GM19025 (cell line): ENCODE measurements at regions not wholly inside any gene's neighbourhood (a gene's known extent, or its start where the extent isn't known, plus 50 kb on each side); places are given as distances from the start of the nearest gene placed in this dataset.

ENCODE experiments used
- ATAC-seq: cut with Tn5 transposase; IDR thresholded peaks from one replicate; pipeline ENCODE4 v1.9.1; 2021; ENCODE audit warnings: mild to moderate bottlenecking, low read depth, moderate library complexity; ENCODE audit not compliant: unreplicated experiment

DNA sequence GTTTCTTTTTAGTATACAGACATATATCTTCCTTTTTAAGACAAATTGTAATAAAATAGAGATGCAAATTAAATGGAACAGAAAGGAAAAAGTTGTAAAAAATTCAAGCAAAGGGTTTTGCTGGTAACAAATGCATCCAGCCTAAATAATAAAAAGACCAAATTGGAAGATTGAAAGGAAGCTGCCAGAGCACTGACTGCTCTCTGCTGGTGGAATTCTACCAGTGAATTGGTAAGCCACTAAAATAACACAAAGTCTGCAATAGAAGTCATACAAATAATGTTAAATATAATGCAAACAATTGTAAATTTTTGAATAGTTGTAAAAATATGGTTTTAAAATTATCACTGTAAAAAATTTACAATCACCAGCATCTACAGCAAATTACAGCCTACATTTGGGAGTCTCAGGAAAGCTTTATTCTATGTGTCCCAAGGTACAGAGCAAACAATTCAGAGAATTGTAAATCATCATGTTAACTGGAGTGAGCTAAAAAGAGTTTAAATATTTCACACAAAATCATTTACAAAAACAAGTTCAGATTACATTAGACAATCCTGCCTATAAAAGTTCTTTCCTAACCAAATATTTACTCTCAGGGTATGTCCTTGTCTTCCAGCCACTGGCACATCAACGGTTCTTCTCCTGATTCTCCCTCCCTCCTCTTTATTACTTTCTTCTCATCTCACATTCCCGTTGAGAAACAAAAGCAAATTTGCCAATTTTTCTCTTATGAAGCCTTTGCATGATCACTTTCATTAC lies 1322.5 kb downstream of the PCDH7 start:
- ATAC-seq: no peak

DNA sequence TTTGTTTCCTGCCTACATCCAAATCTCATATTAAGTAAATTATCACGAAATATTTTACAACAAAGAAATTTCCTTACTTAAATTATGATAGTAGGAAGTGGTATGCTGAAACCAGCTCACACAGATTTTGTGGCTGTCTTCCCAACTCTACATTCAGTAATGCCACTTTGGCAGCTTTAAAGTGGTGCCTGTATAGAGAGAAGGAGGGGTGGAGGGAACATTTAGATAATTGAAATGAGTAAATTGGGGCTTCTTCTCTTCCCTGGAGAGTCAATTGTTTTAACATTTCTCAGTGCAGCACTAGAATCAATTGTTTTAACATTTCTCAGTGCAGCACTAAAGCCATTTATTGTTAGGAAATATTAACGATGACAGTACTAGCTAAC lies 1323.1 kb downstream of the PCDH7 start:
- ATAC-seq: no peak

DNA sequence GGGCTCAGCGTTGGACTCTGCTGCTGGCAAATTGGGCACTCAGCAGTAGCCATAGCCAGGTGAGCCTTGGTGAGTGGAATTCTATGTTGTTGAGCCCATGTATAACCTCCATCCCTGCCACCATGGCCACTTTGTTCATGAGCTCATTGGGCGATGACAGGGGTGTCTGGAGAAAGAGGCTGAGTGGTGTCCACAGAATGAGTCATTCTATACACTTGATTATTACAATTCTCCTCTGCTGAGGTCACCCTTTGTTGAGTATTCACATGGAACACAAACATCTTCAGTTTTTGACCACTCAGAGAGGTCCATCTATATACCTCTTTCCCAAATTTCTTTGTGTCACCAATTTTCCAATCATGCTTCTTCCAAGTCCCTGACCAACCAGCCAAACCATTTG lies 1341.7 kb downstream of the PCDH7 start:
- ATAC-seq: no peak

DNA sequence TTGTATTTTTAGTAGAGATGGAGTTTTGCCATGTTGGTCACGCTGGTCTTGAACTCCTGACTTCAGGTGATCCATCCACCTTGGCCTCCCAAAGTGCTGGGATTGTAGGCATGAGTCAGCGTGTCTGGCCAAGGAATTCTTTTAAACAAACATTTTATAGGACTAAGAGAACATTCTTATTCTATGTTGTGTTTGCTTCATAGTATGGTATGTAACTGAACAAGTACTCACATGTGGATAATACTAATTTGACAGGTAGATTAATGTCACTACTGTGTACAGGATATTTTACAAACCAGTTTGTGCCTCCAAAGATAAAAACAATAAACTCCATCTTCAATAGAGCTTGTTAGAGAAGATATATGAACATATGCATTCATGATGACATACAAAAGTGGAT lies 1353.4 kb downstream of the PCDH7 start:
- ATAC-seq: no peak

DNA sequence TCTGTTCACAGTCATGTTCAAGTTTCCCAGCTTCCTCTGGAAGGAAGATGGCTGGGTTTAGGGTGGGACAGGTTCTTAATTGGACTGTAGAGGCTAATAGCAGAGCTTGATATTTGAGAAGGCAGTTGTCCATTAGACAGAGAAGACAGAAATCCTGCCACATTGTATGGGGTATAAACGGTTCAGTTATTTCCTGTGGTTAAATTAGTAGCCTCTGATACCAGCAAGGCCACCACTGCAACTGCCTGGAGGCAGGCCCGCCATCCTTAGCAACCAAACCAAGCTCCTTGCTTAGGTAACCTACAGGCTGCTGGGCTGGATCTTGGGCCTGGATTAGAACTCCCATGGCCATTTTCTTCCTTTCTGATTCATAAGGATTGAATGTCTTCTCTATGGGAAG lies 1367.0 kb downstream of the PCDH7 start:
- ATAC-seq: no peak

DNA sequence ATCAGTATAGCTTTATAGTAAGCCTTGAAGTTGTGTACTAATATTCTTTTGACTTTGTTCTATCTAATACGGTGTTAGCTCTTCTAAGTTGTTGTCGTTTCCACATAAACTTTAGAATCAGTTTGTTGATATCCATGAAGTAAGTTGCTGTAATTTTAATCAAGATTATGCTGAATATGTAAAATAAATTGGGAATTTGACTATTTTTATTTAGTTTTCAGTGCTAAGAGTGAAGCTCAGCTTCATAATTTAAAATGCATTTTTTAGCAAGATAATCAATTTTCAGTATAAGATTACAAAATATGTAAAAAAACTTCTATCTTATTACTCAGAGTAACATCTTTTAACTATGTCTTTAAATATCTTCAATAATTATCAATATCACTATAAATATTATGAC lies 1374.8 kb downstream of the PCDH7 start:
- no peak for ATAC-seq

DNA sequence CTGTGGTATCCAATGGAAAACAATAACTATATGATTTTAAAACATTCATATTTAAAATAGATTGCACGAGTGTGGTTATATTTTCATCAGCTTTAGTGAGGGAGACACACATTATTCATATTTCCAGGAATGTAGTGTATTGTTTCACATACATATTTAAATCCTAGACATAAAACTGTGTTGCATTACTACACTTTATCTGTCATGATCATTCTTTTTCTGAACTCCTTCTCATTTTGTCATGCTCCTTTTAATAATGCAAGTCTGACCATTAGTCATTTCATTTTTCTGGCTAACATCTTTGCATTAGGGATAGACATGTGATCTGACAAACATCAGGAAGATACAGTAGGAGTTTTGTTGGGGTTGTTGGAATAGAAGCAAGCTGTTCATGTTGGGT lies 1382.7 kb downstream of the PCDH7 start:
- ATAC-seq: no peak

DNA sequence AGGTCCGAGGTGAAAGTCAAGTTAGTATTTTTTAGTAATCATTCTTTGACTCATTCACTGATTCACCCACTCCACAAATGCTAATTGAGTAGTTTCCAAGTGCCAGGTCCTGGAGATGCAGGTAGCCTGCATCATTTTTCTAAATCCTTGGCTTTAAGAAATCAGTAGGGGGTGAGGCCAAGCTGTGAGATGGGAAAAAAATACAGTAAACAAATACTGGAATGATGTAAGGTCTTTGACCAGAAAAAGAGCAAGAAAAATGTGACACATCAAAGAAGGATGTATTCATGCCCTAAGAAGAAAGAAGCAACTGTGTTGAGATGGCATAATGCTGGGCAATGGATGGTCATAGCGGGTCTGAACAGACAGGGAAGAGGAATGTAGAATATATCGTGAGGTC lies 1386.6 kb downstream of the PCDH7 start:
- no peak for ATAC-seq

DNA sequence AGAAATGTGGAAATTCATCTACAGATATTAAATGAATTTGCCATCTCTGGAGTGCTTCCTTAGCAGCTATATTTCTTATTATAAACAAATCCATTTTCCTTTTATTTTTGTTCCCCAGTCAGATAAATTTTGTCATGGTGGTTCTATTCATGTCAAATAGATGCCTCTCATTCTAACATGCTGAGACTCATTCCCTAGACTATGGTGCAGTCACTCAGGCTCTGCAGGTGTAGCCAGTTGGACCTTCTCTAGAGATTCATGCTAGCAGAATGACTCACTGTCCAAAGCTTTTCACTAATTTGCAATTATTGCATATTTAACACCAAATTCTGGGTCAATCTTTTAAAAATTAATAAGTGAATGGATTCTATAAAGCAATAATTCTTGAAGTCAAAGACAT lies 1392.7 kb downstream of the PCDH7 start:
- no peak for ATAC-seq

DNA sequence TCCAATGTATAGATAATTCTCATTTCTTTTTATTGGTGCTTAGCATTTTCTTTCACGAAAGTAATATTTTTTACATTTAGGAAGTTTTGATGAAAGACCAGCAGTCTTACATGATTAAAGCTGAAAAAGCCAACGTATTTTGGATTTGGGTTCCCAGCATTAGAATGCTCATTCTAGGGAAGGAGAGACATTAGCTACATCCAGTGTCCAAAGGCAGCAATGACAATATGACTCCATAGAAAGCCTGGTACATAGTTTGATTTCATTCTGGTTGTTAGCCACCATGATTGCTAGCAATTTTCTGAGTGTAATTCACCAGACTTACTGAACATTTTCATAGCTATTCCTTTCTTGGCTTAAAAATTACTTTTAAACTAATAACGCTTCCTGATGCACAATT lies 1397.5 kb downstream of the PCDH7 start:
- no peak for ATAC-seq

DNA sequence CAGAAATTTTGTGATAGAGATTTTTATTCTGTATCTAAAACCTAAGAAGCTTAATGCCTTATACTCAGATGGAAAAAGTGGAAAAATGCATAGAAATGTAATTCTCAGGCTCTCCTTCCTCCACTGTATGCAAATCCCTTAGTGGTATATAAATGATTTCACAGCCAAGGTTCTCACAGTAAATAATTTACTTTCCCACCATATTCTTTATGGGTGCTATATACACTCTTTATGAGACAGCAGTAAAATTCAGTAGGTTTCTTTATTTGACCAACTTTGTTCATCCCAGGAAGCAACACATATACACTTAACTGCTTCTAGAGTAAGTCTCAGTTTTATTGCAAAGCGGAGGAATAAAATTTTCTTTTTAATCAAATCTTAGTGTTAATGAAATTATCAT lies 1399.7 kb downstream of the PCDH7 start:
- ATAC-seq: no peak

DNA sequence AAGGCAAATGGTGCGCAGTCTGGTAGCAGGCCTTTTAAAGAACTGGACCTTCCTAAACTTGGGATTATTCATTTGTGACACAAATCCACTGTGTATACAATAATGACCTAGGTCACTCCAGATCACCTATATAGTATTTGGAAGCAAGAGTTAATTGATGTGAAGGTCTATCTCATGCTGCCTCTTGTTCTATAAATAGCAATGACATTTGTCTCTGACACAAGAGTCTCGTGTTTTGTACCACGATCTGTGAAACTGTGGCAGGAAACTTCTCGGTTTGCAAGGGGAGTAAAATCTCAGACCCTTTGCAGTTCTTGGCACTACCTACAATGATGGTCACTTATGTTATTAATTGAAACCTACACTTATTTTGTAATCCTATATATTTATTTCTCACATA lies 1408.4 kb downstream of the PCDH7 start:
- ATAC-seq: no peak

DNA sequence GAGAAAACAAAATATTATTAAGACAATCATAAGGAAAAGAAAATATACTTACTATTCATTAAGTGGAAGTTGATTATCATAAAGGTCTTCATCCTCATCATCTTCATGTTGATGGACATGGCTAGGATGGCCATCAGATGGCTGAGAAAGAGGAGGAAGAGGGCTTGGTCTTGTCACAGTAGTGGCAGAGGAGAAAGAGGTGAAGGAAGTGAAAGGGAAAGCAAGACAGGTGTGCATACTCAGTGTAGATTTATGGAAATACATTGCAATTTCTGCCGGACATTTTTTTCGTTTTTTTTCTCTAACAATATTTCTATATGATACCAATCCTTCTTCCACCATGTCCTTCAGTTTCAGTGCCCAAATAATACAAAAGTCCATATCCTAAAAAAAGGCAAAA lies 1409.8 kb downstream of the PCDH7 start:
- no peak for ATAC-seq

DNA sequence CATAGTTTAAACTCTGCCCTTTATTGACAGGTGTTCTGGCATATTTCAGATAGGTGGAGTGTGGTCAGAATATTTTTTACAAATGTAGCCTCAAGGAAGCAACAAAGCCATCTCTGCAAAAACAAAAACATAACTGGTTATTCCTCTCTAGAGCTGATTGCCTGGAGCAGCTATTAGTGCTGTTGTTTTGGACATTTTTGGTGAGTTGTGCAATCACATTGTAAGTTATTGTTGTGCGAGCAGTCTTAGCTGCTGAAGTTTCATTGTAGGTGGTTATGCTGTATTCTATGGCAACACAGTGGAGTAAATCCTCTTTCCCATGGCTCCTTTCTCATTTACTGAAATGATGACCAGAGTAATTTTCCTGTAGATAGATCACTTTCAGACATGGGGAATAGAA lies 1413.0 kb downstream of the PCDH7 start:
- no peak for ATAC-seq

DNA sequence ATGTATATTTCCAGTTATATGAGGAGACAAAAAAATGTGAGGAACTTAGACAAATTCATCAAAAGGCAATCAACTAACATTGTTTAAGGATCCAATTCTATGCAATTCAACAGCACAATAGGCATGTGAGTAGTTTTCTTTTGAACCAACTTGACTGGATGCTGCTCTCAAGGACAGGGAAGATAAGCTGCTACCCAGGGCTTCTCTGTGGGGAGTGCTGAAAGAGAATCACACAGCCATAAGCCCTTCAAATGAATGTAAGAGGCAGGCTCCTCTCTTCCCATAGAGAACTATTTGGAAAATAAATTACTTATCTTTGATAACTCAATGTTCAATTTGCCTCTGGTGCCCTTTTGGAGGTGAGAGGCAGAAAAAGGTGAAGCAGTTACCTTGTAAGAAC lies 1413.6 kb downstream of the PCDH7 start:
- ATAC-seq: no peak

DNA sequence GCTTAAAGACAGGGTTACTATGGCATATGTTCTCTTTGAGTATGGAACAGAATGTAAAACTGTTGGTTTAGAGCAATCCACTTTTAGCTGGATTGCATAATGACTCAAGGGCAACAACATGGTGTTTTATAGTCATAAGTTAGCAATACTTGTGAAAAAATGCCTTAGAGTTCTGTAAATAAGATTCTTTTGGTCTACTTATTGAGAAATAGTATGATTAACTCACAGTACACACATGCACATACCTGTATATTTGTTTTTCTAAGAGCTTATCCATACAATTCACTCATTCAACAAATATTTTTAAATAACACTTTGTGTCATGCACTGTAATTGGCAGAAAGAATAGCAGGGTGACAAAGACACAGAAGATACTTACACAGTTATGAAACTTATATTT lies 1415.5 kb downstream of the PCDH7 start:
- no peak for ATAC-seq

DNA sequence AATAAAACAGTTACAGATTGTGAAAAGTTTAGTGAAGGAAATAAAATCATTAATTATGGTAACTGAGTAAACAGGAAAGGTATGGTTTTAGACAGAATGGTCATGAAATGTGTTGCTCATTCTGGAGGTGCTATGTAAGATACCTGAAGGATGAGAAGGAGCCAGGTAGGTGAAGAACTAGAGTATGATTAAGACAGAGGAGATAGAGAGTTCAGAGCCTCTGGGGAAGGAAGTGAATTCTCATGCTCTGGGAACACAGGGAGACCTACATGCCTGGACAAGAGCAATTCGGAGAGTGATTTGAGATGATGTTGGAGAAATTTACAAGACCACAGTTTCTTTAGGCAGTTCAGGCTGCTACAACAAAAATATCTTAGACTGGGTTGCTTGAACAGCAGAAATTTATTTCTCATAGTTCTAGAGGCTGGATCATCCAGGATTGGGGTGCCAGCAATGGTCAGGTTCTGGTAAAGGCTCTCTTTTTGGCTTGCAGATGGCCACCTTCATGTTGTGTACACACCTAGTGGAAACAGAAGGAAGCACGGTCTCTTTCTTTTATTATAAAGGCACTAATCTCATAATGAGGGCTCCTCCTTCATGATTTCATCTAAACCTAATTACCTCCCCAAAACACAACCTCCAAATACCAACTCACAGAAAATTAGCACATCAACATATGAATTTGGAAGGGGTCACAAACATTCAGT lies 1416.1 kb downstream of the PCDH7 start:
- no peak for ATAC-seq

DNA sequence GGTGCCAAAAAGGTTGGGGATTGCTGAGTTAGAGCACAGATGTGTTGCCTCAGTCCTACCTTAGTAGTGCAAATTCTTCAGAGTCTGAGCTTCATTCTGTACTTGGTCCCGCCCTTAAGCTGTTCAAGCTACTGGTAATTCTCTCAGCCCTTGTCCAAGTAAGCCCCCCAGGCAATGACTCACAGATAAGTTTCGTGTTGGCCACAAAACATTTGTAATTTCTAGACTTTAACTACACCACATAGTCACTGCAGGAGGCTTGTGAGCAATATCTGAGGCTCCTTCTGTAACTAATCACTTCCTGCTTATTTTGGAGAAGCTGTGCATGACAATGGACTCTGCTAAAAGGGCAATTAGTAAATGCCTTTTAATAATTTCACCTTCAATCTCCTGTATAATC lies 1420.5 kb downstream of the PCDH7 start:
- ATAC-seq: no peak

DNA sequence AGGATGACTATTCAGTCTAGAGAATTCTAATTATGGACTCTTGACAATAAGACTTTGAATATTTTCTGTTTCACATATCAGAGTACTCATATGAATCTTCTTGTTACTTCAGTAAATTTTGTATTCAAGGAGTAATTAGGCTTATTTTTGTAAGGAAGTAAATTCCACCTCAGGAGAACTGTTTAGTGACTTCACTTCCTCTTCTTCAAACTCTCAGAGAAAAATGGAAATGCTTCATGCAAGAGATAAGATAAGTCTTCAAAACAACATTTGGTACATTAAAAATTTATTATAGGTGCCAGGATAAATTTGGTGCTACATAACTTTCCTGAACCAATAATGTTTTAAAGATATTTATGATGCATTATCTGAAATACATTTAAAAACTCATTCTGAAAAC lies 1421.9 kb downstream of the PCDH7 start:
- no peak for ATAC-seq

DNA sequence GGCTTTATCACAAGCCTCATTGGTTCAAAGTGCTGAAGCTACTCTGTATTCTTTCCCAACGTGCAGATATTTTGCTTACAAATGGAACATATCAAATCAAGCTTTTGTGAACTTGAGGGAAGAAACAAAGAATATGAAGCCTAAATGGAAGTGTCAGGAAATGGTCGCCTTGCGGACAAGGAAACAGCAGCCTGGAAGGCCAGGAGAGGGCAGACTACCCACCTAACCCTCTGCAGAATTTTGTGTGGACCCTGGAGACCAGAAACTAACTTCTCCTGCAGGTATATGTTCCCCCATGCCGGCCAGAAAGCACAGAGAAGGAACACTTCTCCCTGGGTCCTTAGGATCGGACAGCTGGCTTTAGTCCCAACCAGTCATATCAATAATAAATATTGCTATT lies 1425.8 kb downstream of the PCDH7 start:
- ATAC-seq: no peak

DNA sequence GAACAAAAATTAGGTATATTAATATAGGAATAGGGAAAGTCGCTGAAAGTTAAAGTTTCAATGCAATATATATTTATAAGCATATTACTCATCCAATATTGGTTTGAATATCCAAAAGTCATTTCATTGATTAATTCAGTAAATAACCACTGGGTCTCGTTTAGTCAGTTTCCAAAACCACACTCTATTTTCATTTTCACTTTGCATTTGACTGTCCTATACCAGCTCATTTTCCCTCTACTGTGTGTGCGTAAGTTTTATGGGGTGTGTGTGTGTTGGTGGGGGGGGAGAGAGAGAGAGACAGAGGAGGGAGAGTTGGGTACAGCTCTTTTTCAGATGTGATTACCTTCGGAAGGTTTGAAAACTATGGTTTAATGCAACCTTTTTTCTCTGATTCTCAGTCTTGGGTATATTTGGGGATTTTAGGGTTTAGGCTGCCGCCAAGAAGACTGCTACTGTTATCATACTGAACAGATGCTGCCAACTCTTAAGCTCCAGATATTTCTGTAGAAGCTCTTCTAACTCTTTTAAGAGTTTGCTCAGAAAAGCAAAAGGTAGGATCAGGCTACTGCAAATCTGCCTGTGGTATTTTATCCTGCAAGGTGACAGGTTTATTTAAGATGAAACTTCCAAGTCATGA lies 1427.4 kb downstream of the PCDH7 start:
- ATAC-seq: no peak

DNA sequence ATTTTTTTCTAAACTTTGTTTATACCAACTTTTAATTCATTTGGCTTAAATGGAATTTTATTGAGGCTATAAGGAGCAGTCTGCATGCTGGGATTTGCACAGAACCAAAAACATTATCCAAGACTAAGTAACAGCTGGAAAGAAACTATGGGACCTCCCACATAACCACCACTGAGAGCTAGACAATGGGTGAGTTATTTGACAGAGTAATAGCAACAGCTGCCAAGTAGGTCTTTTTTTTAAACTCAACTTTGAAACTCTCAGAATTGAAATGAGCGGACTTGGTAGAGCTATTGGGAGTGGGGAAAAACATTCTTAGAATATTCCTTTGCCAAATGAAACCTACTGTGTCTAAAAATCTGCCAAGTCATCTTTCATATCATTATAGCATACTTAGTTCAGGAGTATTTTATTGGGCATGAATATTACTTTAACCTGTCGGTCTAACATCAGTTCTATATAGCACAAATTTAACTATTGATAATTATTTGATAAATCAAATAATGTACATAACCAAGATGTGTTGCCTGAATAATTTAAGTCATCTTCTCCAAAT lies 1428.0 kb downstream of the PCDH7 start:
- no peak for ATAC-seq
